ENCODE measurements at regions not wholly inside any gene's neighbourhood (a gene's known extent, or its start where the extent isn't known, plus 50 kb on each side); places are given as distances from the start of the nearest gene placed in this dataset.

DNA sequence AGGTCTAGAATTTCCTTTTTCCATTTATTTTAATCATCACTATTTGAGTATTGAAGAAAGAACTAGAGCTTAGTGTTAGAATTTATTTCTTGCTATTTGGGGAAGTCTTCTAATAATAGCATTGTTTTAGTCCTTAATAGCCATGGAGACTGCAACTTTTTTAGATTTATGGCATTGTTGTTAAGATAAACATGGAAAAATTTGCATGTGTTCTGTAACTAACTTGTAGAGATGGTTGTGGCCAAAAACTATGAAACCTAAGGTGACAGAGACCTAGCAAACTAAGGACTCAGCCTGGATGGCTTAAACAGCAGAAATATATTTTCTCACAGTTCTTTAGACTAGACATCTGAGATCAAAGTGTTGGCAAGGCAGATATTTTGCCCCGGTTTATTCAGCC, 246.4 kb downstream of the SPRY2 start:
- no peak for TF ChIP-seq EP300 (IDR thresholded peaks at IDR 0.05)
- TF ChIP-seq, protein P1, sequence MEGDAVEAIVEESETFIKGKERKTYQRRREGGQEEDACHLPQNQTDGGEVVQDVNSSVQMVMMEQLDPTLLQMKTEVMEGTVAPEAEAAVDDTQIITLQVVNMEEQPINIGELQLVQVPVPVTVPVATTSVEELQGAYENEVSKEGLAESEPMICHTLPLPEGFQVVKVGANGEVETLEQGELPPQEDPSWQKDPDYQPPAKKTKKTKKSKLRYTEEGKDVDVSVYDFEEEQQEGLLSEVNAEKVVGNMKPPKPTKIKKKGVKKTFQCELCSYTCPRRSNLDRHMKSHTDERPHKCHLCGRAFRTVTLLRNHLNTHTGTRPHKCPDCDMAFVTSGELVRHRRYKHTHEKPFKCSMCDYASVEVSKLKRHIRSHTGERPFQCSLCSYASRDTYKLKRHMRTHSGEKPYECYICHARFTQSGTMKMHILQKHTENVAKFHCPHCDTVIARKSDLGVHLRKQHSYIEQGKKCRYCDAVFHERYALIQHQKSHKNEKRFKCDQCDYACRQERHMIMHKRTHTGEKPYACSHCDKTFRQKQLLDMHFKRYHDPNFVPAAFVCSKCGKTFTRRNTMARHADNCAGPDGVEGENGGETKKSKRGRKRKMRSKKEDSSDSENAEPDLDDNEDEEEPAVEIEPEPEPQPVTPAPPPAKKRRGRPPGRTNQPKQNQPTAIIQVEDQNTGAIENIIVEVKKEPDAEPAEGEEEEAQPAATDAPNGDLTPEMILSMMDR (IDR thresholded peaks at IDR 0.05) = no peak

All from ovary (tissue), 3 donors.